GM18907 (cell line): ENCODE measurements at regions not wholly inside any gene's neighbourhood (a gene's known extent, or its start where the extent isn't known, plus 50 kb on each side); places are given as distances from the start of the nearest gene placed in this dataset.

Source experiments
- ATAC-seq: cut with Tn5 transposase; IDR thresholded peaks from one replicate; pipeline ENCODE4 v1.9.1; 2021; ENCODE audit warnings: mild to moderate bottlenecking, moderate library complexity; ENCODE audit not compliant: unreplicated experiment

DNA sequence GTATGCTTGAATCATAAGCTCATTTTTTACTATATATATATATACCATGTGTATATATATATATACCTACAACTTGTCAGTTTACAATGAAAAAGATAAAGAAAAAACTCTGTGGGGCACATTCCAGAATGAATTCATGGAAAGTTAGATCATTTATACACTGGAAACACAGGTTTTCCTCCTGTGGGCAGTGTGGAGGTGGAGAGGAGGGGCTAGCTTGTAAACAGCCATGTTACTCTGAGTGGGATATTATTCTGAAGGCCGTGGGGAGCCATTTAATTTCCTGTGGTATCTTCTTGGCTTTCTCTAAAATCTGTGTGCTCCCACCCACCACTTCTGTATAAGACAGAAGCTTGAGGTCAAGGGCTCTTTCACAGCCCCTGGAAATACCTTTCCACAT, 273.4 kb upstream of the MTNR1B start:
- no peak for ATAC-seq

GRCh38 chr11:92697461-92698312, 271.8 kb upstream of the MTNR1B start:
- ATAC-seq = no peak

DNA sequence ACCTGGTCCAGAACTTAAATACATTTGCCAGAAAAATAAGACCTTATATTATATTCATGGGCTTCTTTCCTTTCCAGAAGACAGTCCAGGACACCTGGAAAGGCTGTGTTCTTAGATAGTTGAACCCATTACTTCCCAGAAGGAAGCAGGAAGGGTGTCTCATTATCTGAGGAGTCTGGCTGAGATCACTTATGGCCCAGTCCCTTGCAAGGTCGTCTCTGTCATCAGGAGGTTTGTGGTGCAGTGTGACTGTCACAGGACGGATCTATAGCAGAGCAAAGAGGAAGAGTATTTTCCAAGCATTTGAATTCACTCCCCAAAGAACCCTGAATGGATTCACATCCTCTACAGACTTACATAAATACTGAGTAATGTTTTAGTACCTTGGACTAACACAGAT, 270.7 kb upstream of the MTNR1B start:
- ATAC-seq = no peak

GRCh38 chr11:92702037-92702804, 267.2 kb upstream of the MTNR1B start:
- ATAC-seq = no peak

DNA sequence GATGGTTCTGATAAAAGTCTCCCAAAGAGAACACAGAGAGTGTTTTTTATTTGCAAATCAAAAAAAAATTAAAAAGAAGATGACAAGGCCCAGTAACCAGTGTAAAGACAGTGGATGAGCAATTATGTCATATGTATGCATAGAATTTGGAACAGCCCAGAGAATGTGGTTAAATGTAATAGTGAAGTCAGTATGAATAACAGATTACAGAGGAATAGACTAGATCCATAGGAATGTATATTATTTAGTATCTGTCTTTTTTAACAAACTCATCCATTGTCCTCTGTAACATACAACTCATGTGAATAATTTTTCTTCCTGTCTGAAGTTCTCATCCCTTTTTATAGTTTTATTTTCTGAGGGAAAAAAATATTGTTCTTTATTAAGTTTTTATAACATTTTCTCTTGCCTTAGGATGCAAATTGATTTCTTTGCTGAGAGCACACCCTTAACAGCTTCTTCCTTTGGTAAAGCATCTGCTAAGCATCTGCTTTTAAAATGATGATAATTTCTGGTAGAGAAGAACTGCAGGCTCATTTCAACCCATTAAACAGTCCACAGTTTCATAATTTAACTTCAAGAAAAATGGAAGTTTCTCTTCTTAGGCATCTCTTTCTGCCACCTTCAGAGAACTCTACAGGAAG, 266.5 kb upstream of the MTNR1B start:
- no peak for ATAC-seq

GRCh38 chr11:92703449-92703830, 266.0 kb upstream of the MTNR1B start:
- ATAC-seq = no peak

- ATAC-seq = no peak
Measured at GRCh38 chr11:92707173-92707619, 262.3 kb upstream of the MTNR1B start.

DNA sequence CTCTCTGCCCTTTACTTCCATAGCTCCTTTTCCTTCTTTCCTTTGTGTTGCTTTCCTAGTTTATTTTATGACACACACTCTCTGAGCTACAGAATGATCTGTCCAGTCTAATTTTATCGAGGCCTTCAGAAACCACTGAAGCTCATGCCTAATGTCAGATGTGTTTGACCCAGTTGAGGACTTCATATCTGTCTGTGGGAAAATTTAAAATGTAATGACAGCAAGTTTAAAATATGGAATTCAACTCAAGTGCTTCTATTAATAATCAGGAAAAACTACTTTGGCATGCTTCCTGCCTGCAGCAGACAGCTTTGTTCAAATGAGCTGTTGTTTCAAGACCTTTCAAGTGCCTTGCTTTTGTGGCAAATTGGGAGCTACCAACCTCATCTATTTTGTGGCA, 261.8 kb upstream of the MTNR1B start:
- ATAC-seq = no peak

DNA sequence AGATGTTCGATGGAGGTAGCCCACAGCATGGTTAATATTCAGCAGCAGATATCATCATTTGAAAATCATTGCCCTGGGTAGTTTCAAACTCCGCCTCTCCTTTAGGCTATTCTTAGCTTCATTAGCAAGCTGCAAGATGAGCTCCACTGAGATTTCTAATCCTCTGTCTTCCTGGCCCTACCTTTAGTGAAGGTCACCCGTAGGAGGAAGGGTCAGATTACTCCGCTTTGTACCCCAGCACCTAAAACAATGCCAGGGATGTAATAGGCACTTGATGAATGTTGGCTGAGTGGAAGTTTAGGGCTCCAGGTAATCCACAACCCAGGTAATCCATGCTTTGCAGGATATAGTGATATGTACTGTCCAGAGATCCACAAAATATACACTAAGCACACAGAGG, 260.1 kb upstream of the MTNR1B start:
- no peak for ATAC-seq

DNA sequence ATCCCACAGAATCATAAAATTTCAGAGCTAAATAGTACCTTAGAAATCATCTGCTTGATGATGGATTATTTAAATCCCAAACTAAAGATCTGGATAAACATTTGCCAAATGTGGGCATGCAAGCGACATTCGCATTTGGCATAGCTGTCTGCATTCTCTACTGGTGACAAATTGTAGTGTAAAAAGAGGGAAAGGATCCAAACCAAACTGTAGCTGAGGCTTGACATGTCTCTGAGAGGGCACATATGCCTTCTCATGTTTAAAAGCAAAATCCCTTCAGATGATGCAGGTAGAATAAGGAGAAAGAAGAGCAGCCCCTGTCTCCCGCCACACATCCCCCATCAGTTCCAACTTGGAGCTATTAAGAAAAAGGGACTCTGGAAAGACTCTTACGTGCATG, 257.5 kb upstream of the MTNR1B start:
- ATAC-seq = no peak

- no peak for ATAC-seq
Measured at GRCh38 chr11:92714111-92714510, 255.3 kb upstream of the MTNR1B start.

DNA sequence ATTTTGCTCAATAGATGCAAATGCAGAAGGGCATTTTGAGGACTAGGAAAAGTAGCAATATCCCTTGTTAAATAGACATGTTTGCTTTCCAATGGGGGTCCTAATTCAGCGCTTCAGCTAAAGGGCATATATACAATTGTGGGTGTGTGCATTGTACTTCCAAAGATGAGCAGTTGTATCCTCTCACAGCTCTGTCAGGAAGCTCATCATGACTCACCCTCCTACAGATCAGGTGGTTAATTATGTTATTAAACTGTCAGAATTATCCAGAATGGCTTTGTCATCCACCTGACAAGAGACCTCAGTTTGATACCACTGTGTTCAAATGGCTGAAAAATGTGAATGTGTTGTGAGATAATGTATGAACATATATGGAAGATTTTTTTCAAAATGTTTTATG, 252.2 kb upstream of the MTNR1B start:
- no peak for ATAC-seq

GRCh38 chr11:92720385-92720784, 249.1 kb upstream of the MTNR1B start:
- no peak for ATAC-seq

- no peak for ATAC-seq
Measured at GRCh38 chr11:92725352-92725751, 244.1 kb upstream of the MTNR1B start.

- ATAC-seq = no peak
Measured at GRCh38 chr11:92727123-92727522, 242.3 kb upstream of the MTNR1B start.

DNA sequence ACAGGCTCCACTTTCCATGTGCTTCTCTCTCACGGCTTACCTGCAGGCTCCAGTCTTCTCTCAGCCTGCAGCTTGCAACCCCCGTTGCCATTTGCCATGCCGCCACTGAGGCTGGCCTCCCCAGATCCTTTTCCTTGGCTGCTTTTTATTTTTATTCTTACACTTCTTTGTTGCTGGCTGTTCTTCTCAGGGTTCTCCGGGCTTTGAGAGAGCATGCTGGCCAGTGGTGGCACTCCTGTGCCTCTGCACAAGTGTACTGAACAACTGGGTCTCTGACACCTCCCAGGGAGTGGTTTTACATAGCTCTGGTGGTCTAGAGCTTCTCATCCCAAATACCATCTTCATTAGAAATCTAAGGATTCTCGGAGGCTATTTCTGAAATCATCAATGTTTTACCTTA, 241.7 kb upstream of the MTNR1B start:
- ATAC-seq = no peak

- no peak for ATAC-seq
Measured at GRCh38 chr11:92728628-92729027, 240.8 kb upstream of the MTNR1B start.

- ATAC-seq = peak; percentile 44
Measured at GRCh38 chr11:92735039-92735438, 234.4 kb upstream of the MTNR1B start.

GRCh38 chr11:92738276-92738675, 231.2 kb upstream of the MTNR1B start:
- ATAC-seq = no peak

GRCh38 chr11:92739041-92739440, 230.4 kb upstream of the MTNR1B start:
- no peak for ATAC-seq

DNA sequence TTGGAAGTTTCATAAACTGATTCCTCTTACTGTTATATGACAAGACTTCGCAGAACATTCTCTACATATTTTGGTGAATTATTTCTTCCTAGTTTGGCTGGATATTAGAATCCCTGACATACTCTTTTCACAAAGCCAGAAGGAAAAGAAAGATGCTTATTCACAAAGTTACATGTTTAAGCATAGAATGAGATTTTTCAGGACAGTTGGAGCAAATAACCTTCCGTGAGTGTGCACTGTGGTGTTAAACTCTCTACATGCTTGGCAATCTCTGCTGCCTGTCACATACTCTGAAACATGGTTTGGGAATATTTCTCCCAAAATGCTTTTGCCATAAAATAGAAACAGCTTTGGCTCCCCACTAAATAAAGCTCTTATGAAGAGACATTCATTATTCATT, 230.0 kb upstream of the MTNR1B start:
- no peak for ATAC-seq

DNA sequence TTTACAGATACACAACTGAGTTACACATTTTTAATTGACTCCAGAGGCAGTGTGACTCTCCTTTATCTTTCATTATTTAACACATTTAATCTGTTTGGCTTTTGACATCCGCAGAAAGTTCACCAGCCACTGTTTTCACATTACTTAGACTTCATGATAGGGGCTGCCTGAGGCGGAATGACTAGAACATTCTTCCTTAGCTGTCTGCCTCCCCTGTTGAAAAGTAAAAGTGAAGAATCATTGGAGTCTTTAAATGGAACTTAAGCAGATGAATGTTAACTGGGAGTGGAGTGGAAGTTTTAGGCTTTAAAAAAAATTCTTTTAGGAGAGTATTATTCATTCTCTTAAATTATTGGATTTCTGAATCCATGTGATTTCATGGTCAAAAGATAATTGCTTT, 229.2 kb upstream of the MTNR1B start:
- no peak for ATAC-seq
